Mesodermal cell (in vitro differentiated cells): ENCODE measurements at regions not wholly inside any gene's neighbourhood (a gene's known extent, or its start where the extent isn't known, plus 50 kb on each side); places are given as distances from the start of the nearest gene placed in this dataset.

Experiments
- H3K27ac ChIP-seq: 2 replicates; pipeline ENCODE4 v1.7.0; 2013; ENCODE audit warnings: mild to moderate bottlenecking, low read depth, low read length, moderate library complexity; ENCODE audit not compliant: severe bottlenecking
- H3K36me3 ChIP-seq: 2 replicates; pipeline ENCODE4 v1.7.1; 2013; ENCODE audit warnings: mild to moderate bottlenecking, low read length, moderate library complexity; ENCODE audit not compliant: control insufficient read depth, insufficient read depth
- H3K4me1 ChIP-seq: one replicate; pipeline ENCODE4 v1.7.1; 2013; ENCODE audit warnings: mild to moderate bottlenecking, low read length; ENCODE audit not compliant: insufficient read depth, control insufficient read depth, poor library complexity, severe bottlenecking
- H3K4me3 ChIP-seq: 2 replicates; pipeline ENCODE4 v1.7.0; 2013; ENCODE audit warnings: low read length, control low read depth, mild to moderate bottlenecking; ENCODE audit not compliant: insufficient read depth, poor library complexity, severe bottlenecking; ENCODE audit errors: extremely low read depth
- H3K9me3 ChIP-seq: 2 replicates; pipeline ENCODE4 v1.7.1; 2013; ENCODE audit warnings: mild to moderate bottlenecking, low read length, moderate library complexity; ENCODE audit not compliant: control insufficient read depth
- WGBS, 2 experiments: methylation state at CpG; one replicate each; pipeline ENCODE4 v1.1.5; 2013; ENCODE audit warnings: missing lambda C conversion rate in 2 of 2; ENCODE audit not compliant: insufficient coverage in 2 of 2; 5-methylcytosine and 5-hydroxymethylcytosine counted together

DNA sequence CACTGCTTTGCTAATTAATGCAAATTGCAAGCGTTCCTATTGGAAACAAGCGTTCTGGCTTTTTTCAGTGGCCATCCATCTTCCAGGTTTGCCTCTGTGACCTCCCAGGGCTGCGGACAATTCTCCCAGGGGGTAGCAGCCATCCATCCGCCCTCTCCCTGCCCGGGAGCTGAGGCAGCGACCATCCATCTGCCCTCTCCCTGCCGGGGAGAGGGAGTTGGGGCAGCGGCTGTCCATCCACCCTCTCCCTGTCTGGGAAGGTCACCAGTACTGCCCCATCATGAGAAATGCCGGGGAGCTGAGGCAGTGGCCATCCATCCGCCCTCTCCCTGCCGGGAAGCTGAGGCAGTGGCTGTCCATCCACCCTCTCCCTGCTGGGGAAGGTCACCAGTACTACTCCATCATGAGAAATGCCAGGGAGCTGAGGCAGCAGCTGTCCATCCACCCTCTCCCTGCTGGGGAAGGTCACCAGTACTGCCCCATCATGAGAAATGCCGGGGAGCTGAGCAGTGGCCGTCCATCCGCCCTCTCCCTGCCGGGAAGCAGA, 394.7 kb downstream of the BRD1 start:
- 63 to 73% methylated on average over 5 to 6 of the region's 15 CpGs for WGBS, 2 experiments
- Histone ChIP-seq H3K27ac (no peak overlapping the region), H3K4me3 (no peak overlapping the region)

GRCh38 chr22:49432211-49432896, 395.3 kb downstream of the BRD1 start:
- Histone ChIP-seq H3K36me3 (no peaks in the 10 kb centered on the region), H3K4me1 (peaks cover 3% of the 10 kb centered on the region), H3K27ac (no peak overlapping the region), H3K9me3 (no peaks in the 10 kb centered on the region), H3K4me3 (no peak overlapping the region)
- WGBS, 2 experiments: 87 to 88% methylated on average over 13 to 18 of the region's 19 CpGs

More for the DNA sequence above, 394.7 kb downstream of the BRD1 start:
- H3K9me3 ChIP-seq: no peaks in the 10 kb centered on the region
- peaks cover 3% of the 10 kb centered on the region for H3K4me1 ChIP-seq
- H3K36me3 ChIP-seq: no peaks in the 10 kb centered on the region

GRCh38 chr22:49431551-49431950, 396.1 kb downstream of the BRD1 start:
- peaks cover 3% of the 10 kb centered on the region for H3K4me1 ChIP-seq
- H3K9me3 ChIP-seq: no peaks in the 10 kb centered on the region
- no peaks in the 10 kb centered on the region for H3K36me3 ChIP-seq
- WGBS, 2 experiments: 100% methylated on average over 1 of the region's 2 CpGs
- no peak overlapping the region for H3K27ac ChIP-seq
- no peak overlapping the region for H3K4me3 ChIP-seq

GRCh38 chr22:49429066-49429465, 398.6 kb downstream of the BRD1 start:
- H3K27ac ChIP-seq: no peak overlapping the region
- 59 to 69% methylated on average over 4 to 7 of the region's 7 CpGs for WGBS, 2 experiments
- no peak overlapping the region for H3K4me3 ChIP-seq
- H3K9me3 ChIP-seq: no peaks in the 10 kb centered on the region
- H3K36me3 ChIP-seq: no peaks in the 10 kb centered on the region
- H3K4me1 ChIP-seq: peaks cover 4% of the 10 kb centered on the region

GRCh38 chr22:49427941-49428340, 399.7 kb downstream of the BRD1 start:
- H3K27ac ChIP-seq: no peak overlapping the region
- no peak overlapping the region for H3K4me3 ChIP-seq
- H3K9me3 ChIP-seq: no peaks in the 10 kb centered on the region
- no peaks in the 10 kb centered on the region for H3K36me3 ChIP-seq
- 91 to 96% methylated on average over 4 to 8 of the region's 8 CpGs for WGBS, 2 experiments
- H3K4me1 ChIP-seq: peaks cover 7% of the 10 kb centered on the region

GRCh38 chr22:49427341-49427740, 400.3 kb downstream of the BRD1 start:
- no peak overlapping the region for H3K27ac ChIP-seq
- H3K4me1 ChIP-seq: peaks cover 7% of the 10 kb centered on the region
- no peaks in the 10 kb centered on the region for H3K9me3 ChIP-seq
- H3K4me3 ChIP-seq: no peak overlapping the region
- 95% methylated on average over 4 of the region's 5 CpGs for WGBS, 2 experiments
- no peaks in the 10 kb centered on the region for H3K36me3 ChIP-seq

- H3K4me1 ChIP-seq: peaks cover 7% of the 10 kb centered on the region
- H3K36me3 ChIP-seq: no peaks in the 10 kb centered on the region
- 93 to 95% methylated on average over 8 to 9 of the region's 9 CpGs for WGBS, 2 experiments
- H3K4me3 ChIP-seq: no peak overlapping the region
- no peak overlapping the region for H3K27ac ChIP-seq
- H3K9me3 ChIP-seq: no peaks in the 10 kb centered on the region
These were observed 400.9 kb downstream of the BRD1 start for GRCh38 chr22:49426618-49427266.

DNA sequence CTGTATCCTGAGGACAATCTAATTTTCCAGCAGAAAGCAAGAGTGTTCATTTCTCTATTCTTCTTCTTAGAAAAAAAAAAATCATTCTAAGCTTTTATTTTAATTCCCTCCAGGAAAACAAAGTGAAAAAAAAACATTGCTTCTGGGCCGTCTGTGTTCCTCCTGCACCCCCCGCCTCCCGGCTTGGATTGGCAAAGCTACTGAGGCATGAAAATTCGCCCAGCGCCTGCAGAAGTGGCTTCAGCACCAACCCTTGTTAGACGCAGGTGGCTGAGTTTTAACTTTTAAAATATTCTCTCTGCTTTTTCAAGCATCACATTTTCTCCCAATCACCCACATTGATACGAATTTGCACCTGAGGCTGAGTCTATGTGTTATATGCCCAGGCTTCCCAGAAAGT, 401.6 kb downstream of the BRD1 start:
- 78 to 92% methylated on average over 6 of the region's 7 CpGs for WGBS, 2 experiments
- H3K4me1 ChIP-seq: peaks cover 7% of the 10 kb centered on the region

GRCh38 chr22:49425356-49425755, 402.3 kb downstream of the BRD1 start:
- peaks cover 7% of the 10 kb centered on the region for H3K4me1 ChIP-seq
- H3K4me3 ChIP-seq: no peak overlapping the region
- H3K9me3 ChIP-seq: no peaks in the 10 kb centered on the region
- 81 to 96% methylated on average over 4 to 7 of the region's 14 CpGs for WGBS, 2 experiments
- no peaks in the 10 kb centered on the region for H3K36me3 ChIP-seq
- H3K27ac ChIP-seq: no peak overlapping the region

More for the DNA sequence above, 401.6 kb downstream of the BRD1 start:
- no peak overlapping the region for H3K4me3 ChIP-seq
- H3K9me3 ChIP-seq: no peaks in the 10 kb centered on the region
- H3K36me3 ChIP-seq: no peaks in the 10 kb centered on the region
- no peak overlapping the region for H3K27ac ChIP-seq

DNA sequence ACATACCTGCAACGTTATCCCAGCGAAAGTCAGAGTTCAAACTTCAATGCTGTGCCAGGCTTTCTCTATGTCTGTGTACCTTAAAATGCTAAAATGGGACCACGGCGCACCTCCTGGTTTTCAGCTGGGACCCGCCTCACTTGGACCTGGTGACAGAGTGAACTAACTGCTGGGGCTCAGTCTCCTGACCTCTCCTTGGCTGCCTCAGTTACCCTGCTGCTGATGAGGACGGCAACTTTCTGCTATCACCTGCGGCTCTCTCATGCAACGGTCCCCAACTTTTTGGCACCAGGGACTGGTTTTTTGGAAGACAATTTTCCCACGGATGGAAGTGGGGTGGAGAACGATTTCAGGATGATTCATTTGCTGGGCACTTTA, 402.8 kb downstream of the BRD1 start:
- WGBS, 2 experiments: 89 to 92% methylated on average over 6 to 7 of the region's 10 CpGs

DNA sequence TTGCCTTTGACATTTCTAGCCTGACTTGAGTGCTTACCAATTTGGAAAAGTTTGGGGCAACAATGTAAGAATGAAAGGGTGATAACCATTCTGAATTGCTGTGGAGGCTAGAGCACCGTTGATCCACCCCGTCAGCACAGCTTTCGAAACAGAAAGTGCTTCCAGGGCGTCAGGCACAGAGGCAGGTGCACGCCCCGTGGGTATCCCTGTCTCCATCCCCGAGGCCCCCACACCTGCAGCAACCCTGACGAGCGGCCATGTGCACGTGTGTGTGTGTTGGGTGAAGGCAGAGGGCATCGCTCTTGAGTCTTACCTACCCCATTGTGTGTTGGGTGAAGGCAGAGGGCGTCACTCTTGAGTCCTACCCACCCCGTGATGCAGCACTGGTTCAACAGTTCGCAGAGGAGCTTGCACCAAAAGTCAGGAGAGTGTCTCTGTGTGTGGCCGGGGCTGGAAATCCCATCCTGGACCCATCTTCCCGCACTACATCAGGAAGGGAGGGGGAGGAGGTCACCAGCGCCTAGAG, 404.5 kb downstream of the BRD1 start:
- no peak overlapping the region for H3K27ac ChIP-seq
- no peak overlapping the region for H3K4me3 ChIP-seq
- H3K4me1 ChIP-seq: peaks cover 4% of the 10 kb centered on the region
- H3K36me3 ChIP-seq: no peaks in the 10 kb centered on the region
- no peaks in the 10 kb centered on the region for H3K9me3 ChIP-seq
- WGBS, 2 experiments: 91 to 94% methylated on average over 8 to 13 of the region's 17 CpGs

More for the DNA sequence above, 402.8 kb downstream of the BRD1 start:
- peaks cover 7% of the 10 kb centered on the region for H3K4me1 ChIP-seq
- no peaks in the 10 kb centered on the region for H3K36me3 ChIP-seq
- H3K4me3 ChIP-seq: no peak overlapping the region
- H3K9me3 ChIP-seq: no peaks in the 10 kb centered on the region
- no peak overlapping the region for H3K27ac ChIP-seq
